ENCODE measurements at regions not wholly inside any gene's neighbourhood (a gene's known extent, or its start where the extent isn't known, plus 50 kb on each side); places are given as distances from the start of the nearest gene placed in this dataset.

GRCh38 chr10:78134773-78135306 lies 101.2 kb downstream of the RPS24 start:
- no peak for TF ChIP-seq CTCF (IDR thresholded peaks at IDR 0.05)
- TF ChIP-seq POLR2A (IDR thresholded peaks at IDR 0.05): no peak
